GM21526 (cell line): ENCODE measurements at regions not wholly inside any gene's neighbourhood (a gene's known extent, or its start where the extent isn't known, plus 50 kb on each side); places are given as distances from the start of the nearest gene placed in this dataset.
"Not testable (repeated sequence)": the region's sequence is repeated elsewhere in the genome, so short reads cannot be mapped to it uniquely, and the experiment has no call there.

Source experiments
- ATAC-seq: cut with Tn5 transposase; IDR thresholded peaks from one replicate; pipeline ENCODE4 v1.9.1; 2021; ENCODE audit warnings: moderate library complexity; ENCODE audit not compliant: unreplicated experiment, low FRiP score

GRCh38 chr5:155807884-155808576, 518.9 kb upstream of the SGCD start:
- no peak for ATAC-seq

GRCh38 chr5:155815248-155815647, 511.7 kb upstream of the SGCD start:
- no peak for ATAC-seq

- no peak for ATAC-seq
These were observed 504.8 kb upstream of the SGCD start for GRCh38 chr5:155822177-155822576.

- ATAC-seq: no peak
These were observed 500.1 kb upstream of the SGCD start for GRCh38 chr5:155826611-155827507.

GRCh38 chr5:155827508-155827815, 499.5 kb upstream of the SGCD start:
- ATAC-seq: not testable (repeated sequence)

GRCh38 chr5:155827949-155828348, 499.0 kb upstream of the SGCD start:
- peak; percentile 98 for ATAC-seq

- ATAC-seq: no peak
These were observed 495.5 kb upstream of the SGCD start for GRCh38 chr5:155831491-155831890.

GRCh38 chr5:155833287-155833686, 493.7 kb upstream of the SGCD start:
- ATAC-seq: no peak

GRCh38 chr5:155834271-155834975, 492.5 kb upstream of the SGCD start:
- no peak for ATAC-seq

GRCh38 chr5:155836089-155836803, 490.7 kb upstream of the SGCD start:
- ATAC-seq: no peak

- ATAC-seq: no peak
These were observed 488.6 kb upstream of the SGCD start for GRCh38 chr5:155838394-155838793.

- ATAC-seq: no peak
These were observed 487.5 kb upstream of the SGCD start for GRCh38 chr5:155839251-155840037.

GRCh38 chr5:155844542-155844941, 482.4 kb upstream of the SGCD start:
- no peak for ATAC-seq

GRCh38 chr5:155850370-155850769, 476.6 kb upstream of the SGCD start:
- no peak for ATAC-seq

- ATAC-seq: no peak
These were observed 460.0 kb upstream of the SGCD start for GRCh38 chr5:155866971-155867370.

GRCh38 chr5:155867522-155868088, 459.4 kb upstream of the SGCD start:
- no peak for ATAC-seq

GRCh38 chr5:155870636-155871035, 456.3 kb upstream of the SGCD start:
- no peak for ATAC-seq

GRCh38 chr5:155871623-155872022, 455.3 kb upstream of the SGCD start:
- ATAC-seq: no peak

GRCh38 chr5:155872629-155873220, 454.2 kb upstream of the SGCD start:
- ATAC-seq: no peak
